ENCODE measurements at regions not wholly inside any gene's neighbourhood (a gene's known extent, or its start where the extent isn't known, plus 50 kb on each side); places are given as distances from the start of the nearest gene placed in this dataset.

GRCh38 chr7:17236603-17237002 lies 61.8 kb upstream of the AHR start:
- no peak for DNase-seq

DNA sequence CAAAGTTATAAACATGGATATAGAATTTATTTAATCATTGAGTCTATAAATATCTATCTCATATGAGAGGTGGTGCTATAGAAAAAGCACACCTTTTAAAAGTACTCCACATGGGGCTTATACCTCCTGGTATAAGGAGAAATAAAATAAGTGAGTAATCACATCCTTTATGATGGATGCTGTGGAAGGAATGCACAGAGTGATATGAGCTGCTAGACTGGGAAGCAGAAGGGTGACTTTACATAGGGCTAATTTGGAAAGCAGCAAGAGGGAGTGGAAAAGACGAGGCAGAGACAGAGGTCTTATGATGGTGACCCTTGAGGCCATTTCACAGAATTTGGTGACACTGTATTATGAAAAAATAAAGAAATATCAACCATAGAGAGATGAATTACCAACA lies 59.4 kb upstream of the AHR start:
- DNase-seq, result no peak
- no peak for ATAC-seq
- intact Hi-C loops (cut with DNase I, micrococcal nuclease), result no loop called here

More at GRCh38 chr7:17236603-17237002, 61.8 kb upstream of the AHR start:
- no peak for ATAC-seq
- intact Hi-C loops (cut with DNase I, micrococcal nuclease), result no loop called here

- no peak for DNase-seq
- no peak for ATAC-seq
- intact Hi-C loops (cut with DNase I, micrococcal nuclease), result no loop called here
These were observed 58.5 kb upstream of the AHR start for GRCh38 chr7:17239683-17240521.

DNA sequence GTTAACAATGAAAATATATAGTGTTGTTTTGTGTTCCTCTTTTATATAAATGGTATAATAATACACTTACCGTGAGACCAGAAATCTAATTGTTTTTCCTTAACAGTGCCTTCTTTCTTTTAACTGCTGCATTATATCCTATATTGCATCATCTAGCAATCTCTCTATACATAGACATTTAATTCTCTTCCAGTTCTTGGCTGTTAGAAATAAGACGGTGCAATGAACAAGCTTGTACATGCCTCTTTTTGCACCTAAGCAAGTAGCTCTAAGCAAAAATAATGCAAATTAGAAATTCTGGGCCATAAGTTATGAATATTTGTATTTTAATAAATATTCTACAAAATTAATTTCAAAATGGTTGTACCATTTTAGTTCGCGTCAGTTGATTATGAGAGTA lies 55.9 kb upstream of the AHR start:
- ATAC-seq (no peak), DNase-seq (no peak)
- intact Hi-C loops (cut with DNase I, micrococcal nuclease), result no loop called here

DNA sequence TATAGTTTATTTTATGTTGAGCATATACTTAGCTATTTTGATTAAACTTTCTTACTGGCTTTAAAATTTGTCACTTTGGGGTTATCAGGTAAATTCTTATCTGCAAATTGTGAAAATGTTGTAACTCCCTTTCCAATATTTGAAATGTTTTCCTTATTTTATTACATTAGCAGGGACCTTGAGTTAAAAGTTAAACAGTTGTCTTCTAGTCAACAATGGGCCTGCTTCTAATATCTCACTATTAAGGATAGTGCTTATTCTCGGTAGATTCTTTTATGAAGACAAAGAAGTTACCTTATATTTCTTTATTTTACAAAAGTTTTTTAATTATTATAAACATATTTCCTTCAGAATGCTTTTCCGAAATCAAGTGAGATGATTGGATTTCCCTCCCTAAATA lies 53.7 kb upstream of the AHR start:
- intact Hi-C loops (cut with DNase I, micrococcal nuclease), result no loop called here
- ATAC-seq, result no peak
- no peak for DNase-seq

DNA sequence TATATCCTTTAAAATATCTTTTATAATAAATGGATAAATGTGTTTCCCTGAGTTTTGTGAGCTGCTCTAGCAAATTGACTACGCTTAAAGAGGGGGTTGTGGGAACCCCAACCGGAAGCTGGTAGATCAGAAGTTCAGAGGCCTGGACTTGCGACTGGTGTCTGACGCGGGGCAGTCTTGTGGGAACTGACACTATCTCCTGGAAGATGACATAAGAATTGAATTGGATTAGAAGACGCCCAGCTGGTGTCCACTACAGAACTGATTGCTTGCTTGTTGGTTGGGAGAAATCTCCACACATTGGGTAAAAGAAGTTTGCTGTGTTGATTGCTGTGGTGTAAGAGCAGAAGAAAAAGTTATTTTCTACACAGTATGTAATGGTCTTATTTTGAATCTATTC lies 51.1 kb upstream of the AHR start:
- DNase-seq, result no peak
- intact Hi-C loops (cut with DNase I, micrococcal nuclease), result no loop called here
- ATAC-seq, result no peak

DNA sequence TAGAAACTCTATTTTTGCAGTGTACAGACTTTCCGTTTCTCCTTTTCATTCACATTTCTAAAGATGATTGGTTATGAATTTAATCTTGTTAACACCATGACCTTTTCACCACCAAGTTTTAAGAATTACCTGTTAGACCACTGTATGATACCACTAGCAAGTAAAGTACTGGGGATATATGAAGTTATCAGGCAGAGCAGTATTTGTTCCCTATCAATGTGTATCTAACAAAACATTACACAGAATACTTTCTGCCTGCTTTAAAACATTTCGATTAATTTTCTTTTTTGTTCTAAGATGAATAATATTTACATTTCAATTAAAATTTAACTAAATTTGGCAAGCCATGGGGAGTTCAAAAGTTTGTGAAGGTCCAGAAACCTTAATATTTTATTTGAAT lies 49.9 kb upstream of the AHR start:
- no peak for DNase-seq
- intact Hi-C loops (cut with DNase I, micrococcal nuclease), result no loop called here
- ATAC-seq, result no peak

Measured in left colon (tissue), 2 donors.